Osteoblast (primary cell): ENCODE measurements at regions not wholly inside any gene's neighbourhood (a gene's known extent, or its start where the extent isn't known, plus 50 kb on each side); places are given as distances from the start of the nearest gene placed in this dataset.
"Not testable (repeated sequence)": the region's sequence is repeated elsewhere in the genome, so short reads cannot be mapped to it uniquely, and the experiment has no call there.

Source experiments
- DNase-seq: peaks from one replicate; pipeline ENCODE4 v3.0.0; 2011; ENCODE audit warnings: low spot score, mixed read lengths; ENCODE audit not compliant: insufficient read length; ENCODE audit errors: missing footprints
- H2AFZ ChIP-seq: 2 replicates; pipeline ENCODE4 v1.6.0; 2011; ENCODE audit warnings: mild to moderate bottlenecking, low read length
- H3K27ac ChIP-seq: 2 replicates; pipeline ENCODE4 v1.5.1; 2011; ENCODE audit warnings: mild to moderate bottlenecking, low read depth, low read length, moderate library complexity
- H3K27me3 ChIP-seq: 2 replicates; pipeline ENCODE4 v1.6.0; 2012; ENCODE audit warnings: mild to moderate bottlenecking, control low read depth, inconsistent platforms, low read length, moderate library complexity; ENCODE audit not compliant: insufficient read depth
- H3K36me3 ChIP-seq: 2 replicates; pipeline ENCODE4 v1.5.1; 2011; ENCODE audit warnings: mild to moderate bottlenecking, low read length, control low read depth, moderate library complexity; ENCODE audit not compliant: insufficient read depth
- H3K4me1 ChIP-seq: 2 replicates; pipeline ENCODE4 v1.5.1; 2011; ENCODE audit warnings: mild to moderate bottlenecking, low read length, control low read depth, moderate library complexity; ENCODE audit not compliant: insufficient read depth
- H3K4me2 ChIP-seq: 2 replicates; pipeline ENCODE4 v1.6.0; 2011; ENCODE audit warnings: mild to moderate bottlenecking, low read length; ENCODE audit not compliant: insufficient read depth
- H3K4me3 ChIP-seq: fragments of 200-600 bp; sonication (generic); 3 replicates; pipeline ENCODE4 v1.5.1; 2012; ENCODE audit warnings: mild to moderate bottlenecking, low read length, inconsistent platforms; ENCODE audit not compliant: insufficient read depth
- H3K79me2 ChIP-seq: 2 replicates; pipeline ENCODE4 v1.6.0; 2012; ENCODE audit warnings: mild to moderate bottlenecking, low read length, control low read depth, inconsistent platforms; ENCODE audit not compliant: insufficient read depth
- H3K9me3 ChIP-seq: 2 replicates; pipeline ENCODE4 v1.5.1; 2011; ENCODE audit warnings: low read depth, low read length, control low read depth
- H4K20me1 ChIP-seq: 2 replicates; pipeline ENCODE4 v1.6.0; 2012; ENCODE audit warnings: mild to moderate bottlenecking, low read length, control low read depth; ENCODE audit not compliant: insufficient read depth
- CTCF ChIP-seq: IDR thresholded peaks from 2 replicates; pipeline ENCODE4 v1.5.1; 2011; ENCODE audit warnings: mild to moderate bottlenecking, low read depth, low read length, moderate library complexity; ENCODE audit errors: extremely low read depth

GRCh38 chr10:76815505-76815904 is 822.1 kb downstream of the KCNMA1 start:
- not testable (repeated sequence) for DNase-seq, H3K27ac ChIP-seq, H3K4me3 ChIP-seq, H3K27me3 ChIP-seq, H3K9me3 ChIP-seq, H3K36me3 ChIP-seq, H3K4me1 ChIP-seq, H4K20me1 ChIP-seq, H3K79me2 ChIP-seq, H2AFZ ChIP-seq, H3K4me2 ChIP-seq

- DNase-seq, result no peak
Measured at GRCh38 chr10:76811430-76811829, 826.2 kb downstream of the KCNMA1 start.

GRCh38 chr10:76788452-76788811 is 849.2 kb downstream of the KCNMA1 start:
- no peaks in the 10 kb centered on the region for H3K79me2 ChIP-seq
- H3K36me3 ChIP-seq, result no peaks in the 10 kb centered on the region
- H3K4me2 ChIP-seq, result no peak overlapping the region
- H3K4me3 ChIP-seq, result no peak overlapping the region
- no peak overlapping the region for H2AFZ ChIP-seq
- no peak overlapping the region for H3K27ac ChIP-seq
- H4K20me1 ChIP-seq, result no peaks in the 10 kb centered on the region
- DNase-seq, result no peak
- H3K27me3 ChIP-seq, result peaks cover 16% of the 10 kb centered on the region
- peaks cover 3% of the 10 kb centered on the region for H3K4me1 ChIP-seq
- H3K9me3 ChIP-seq, result no peaks in the 10 kb centered on the region
- no peak for TF ChIP-seq CTCF

More at GRCh38 chr10:76811430-76811829, 826.2 kb downstream of the KCNMA1 start:
- peaks cover 8% of the 10 kb centered on the region for H3K27me3 ChIP-seq
- no peaks in the 10 kb centered on the region for H3K36me3 ChIP-seq
- no peak overlapping the region for H3K4me3 ChIP-seq
- no peak overlapping the region for H2AFZ ChIP-seq
- H3K79me2 ChIP-seq, result no peaks in the 10 kb centered on the region
- H4K20me1 ChIP-seq, result no peaks in the 10 kb centered on the region
- H3K4me1 ChIP-seq, result no peaks in the 10 kb centered on the region
- H3K9me3 ChIP-seq, result no peaks in the 10 kb centered on the region
- H3K27ac ChIP-seq, result no peak overlapping the region
- TF ChIP-seq CTCF, result no peak
- no peak overlapping the region for H3K4me2 ChIP-seq

- Histone ChIP-seq H3K4me3 (no peak overlapping the region), H3K27ac (no peak overlapping the region), H3K36me3 (no peaks in the 10 kb centered on the region), H3K4me1 (peaks cover 3% of the 10 kb centered on the region), H3K9me3 (no peaks in the 10 kb centered on the region), H3K27me3 (peaks cover 16% of the 10 kb centered on the region), H3K79me2 (no peaks in the 10 kb centered on the region), H3K4me2 (no peak overlapping the region), H4K20me1 (no peaks in the 10 kb centered on the region), H2AFZ (no peak overlapping the region)
- DNase-seq, result no peak
- no peak for TF ChIP-seq CTCF
Measured at GRCh38 chr10:76787746-76788451, 849.7 kb downstream of the KCNMA1 start.
